Fibroblast of mammary gland (primary cell): ENCODE measurements at regions not wholly inside any gene's neighbourhood (a gene's known extent, or its start where the extent isn't known, plus 50 kb on each side); places are given as distances from the start of the nearest gene placed in this dataset.

ENCODE experiments used
- DNase-seq: peaks from one replicate; pipeline ENCODE4 v3.0.0-alpha.2; 2010; ENCODE audit warnings: low read depth
- H3K4me3 ChIP-seq: 2 replicates; pipeline ENCODE4 v1.5.1; 2011; ENCODE audit warnings: low read depth, mild to moderate bottlenecking, low read length, moderate library complexity; ENCODE audit not compliant: control insufficient read depth
- CTCF ChIP-seq: conservative IDR thresholded peaks from 2 replicates; pipeline ENCODE4 v1.5.1; 2011; ENCODE audit warnings: low read depth, low read length, inconsistent platforms; ENCODE audit not compliant: control insufficient read depth, insufficient read depth

- no peak for DNase-seq
- TF ChIP-seq CTCF, result no peak
- H3K4me3 ChIP-seq, result no peak overlapping the region
These were observed 245.3 kb upstream of the ZP4 start for GRCh38 chr1:238135708-238136664.

GRCh38 chr1:238129677-238130076, 239.0 kb upstream of the ZP4 start:
- no peak for DNase-seq
- H3K4me3 ChIP-seq, result no peak overlapping the region
- no peak for TF ChIP-seq CTCF

- TF ChIP-seq CTCF, result no peak
- no peak overlapping the region for H3K4me3 ChIP-seq
- DNase-seq, result no peak
These were observed 232.5 kb upstream of the ZP4 start for GRCh38 chr1:238123201-238123600.

GRCh38 chr1:238119861-238120260, 229.1 kb upstream of the ZP4 start:
- TF ChIP-seq CTCF, result no peak
- no peak overlapping the region for H3K4me3 ChIP-seq
- no peak for DNase-seq

- TF ChIP-seq CTCF, result no peak
- H3K4me3 ChIP-seq, result no peak overlapping the region
- DNase-seq, result no peak
These were observed 228.3 kb upstream of the ZP4 start for GRCh38 chr1:238119060-238119459.

DNA sequence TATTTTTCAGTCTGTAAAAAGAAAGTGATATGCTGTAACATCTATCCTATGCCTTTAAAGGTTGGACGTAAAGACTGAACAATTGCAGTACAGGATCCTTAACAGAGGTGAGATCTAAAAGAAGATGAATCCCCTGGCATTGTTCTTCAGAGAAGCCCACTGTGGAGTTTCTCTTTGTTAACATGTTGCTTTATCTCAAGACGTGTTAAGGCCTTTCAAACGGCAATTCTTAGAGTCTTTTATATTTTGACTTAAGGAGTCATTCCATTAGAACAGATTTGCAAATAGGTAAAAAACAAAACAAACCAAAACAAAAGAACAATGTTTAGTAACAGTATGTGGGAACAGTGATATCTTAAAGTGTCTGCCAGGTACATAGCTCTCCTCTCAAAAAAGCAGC, 225.1 kb upstream of the ZP4 start:
- no peak for TF ChIP-seq CTCF
- no peak for DNase-seq
- no peak overlapping the region for H3K4me3 ChIP-seq
